GM18870 (cell line): ENCODE measurements at regions not wholly inside any gene's neighbourhood (a gene's known extent, or its start where the extent isn't known, plus 50 kb on each side); places are given as distances from the start of the nearest gene placed in this dataset.

Experiments used
- ATAC-seq: cut with Tn5 transposase; IDR thresholded peaks from one replicate; pipeline ENCODE4 v1.9.1; 2021; ENCODE audit warnings: moderate library complexity; ENCODE audit not compliant: unreplicated experiment

- ATAC-seq: no peak
Observed at GRCh38 chr16:8376858-8377257, 213.5 kb downstream of the TMEM114 start.

DNA sequence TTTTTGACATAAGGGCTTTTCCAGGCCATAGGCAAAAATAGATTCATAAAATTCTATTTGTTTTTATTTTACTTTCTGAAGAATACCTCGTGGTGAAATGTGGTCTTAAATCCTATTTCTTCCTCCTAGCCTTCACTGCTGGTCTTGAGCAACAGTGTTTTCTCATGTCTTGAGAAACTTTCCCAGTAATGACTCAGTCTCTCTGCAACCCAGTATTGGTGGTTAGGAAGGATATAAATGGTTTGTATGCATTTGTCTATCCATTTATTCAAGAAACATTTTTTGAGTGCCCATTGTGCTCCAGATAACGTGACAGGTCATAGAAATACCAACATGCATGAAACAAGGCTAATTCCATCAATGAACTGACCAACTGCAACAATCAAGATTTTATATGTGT lies 213.9 kb downstream of the TMEM114 start:
- ATAC-seq: no peak

DNA sequence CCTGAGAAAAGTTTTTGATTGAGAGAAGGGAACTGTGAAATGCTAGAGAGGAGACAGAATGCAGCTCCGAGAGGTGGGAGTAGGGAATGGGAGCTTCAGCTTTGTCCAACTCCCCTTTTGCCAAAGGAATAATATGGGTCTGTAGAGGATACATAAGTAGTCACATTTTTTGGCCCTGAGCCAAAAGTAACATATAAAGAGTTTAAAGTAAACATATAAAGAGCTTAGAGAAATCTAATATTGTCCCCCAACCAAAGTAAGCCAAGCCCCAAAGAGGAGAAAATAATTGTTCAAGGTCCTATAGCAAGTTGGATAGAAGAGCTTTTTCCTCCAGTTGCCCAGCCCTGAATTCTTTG lies 215.1 kb downstream of the TMEM114 start:
- no peak for ATAC-seq

- ATAC-seq: no peak
Observed at GRCh38 chr16:8374586-8375231, 215.6 kb downstream of the TMEM114 start.

DNA sequence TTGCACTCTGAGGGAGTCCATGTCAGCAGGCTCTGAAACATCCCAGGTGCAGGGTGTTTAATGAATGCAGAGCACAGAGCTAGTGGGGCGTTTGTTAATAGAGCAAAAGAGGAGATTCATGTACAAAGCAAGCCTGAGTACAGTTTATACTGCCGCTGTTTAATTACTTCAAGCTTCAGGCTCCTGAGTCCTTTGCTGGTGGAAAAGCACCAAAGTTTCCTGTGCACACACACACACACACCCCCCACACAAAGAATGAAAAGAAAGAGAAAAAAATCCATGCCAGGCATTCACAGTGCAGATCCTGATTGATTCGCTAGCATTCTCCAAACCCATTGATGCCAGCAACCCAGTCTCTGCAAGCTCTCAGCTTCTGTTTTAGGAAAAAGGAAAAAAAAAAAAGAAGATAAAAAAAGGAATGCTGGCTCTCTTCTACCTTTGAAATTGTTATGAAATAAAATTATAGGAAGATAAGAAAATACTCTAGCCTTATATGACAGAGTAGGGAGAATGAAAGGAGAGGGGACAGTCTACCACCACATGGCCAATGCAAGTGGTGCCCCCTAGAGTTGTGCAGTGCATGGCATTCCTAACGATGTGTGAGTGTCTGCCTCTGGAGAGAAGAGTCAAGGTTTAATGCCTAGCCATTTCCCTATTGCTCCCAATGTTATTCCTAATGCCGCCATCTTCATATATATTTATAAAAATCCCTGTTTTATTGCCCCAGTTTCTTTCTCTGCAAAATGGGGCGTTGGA lies 216.5 kb downstream of the TMEM114 start:
- no peak for ATAC-seq

DNA sequence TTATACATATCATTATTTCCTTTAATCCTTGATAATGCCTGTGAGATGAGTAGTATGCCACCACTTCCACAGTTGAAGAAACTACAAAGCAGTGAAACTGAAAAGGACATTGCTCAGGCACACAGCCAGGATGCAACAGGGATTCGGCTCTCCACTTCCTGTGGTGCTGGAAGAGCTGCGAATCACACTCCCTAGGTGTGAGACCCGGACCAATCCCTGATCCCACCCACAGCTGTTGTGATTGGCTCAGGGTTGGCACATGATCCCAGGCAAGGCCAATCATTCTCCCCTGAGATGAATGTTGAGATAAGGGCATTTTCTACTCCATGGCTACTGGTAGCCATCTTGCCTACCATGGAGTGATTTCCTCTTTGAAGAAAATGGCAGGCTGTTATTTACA lies 218.2 kb downstream of the TMEM114 start:
- ATAC-seq: no peak

DNA sequence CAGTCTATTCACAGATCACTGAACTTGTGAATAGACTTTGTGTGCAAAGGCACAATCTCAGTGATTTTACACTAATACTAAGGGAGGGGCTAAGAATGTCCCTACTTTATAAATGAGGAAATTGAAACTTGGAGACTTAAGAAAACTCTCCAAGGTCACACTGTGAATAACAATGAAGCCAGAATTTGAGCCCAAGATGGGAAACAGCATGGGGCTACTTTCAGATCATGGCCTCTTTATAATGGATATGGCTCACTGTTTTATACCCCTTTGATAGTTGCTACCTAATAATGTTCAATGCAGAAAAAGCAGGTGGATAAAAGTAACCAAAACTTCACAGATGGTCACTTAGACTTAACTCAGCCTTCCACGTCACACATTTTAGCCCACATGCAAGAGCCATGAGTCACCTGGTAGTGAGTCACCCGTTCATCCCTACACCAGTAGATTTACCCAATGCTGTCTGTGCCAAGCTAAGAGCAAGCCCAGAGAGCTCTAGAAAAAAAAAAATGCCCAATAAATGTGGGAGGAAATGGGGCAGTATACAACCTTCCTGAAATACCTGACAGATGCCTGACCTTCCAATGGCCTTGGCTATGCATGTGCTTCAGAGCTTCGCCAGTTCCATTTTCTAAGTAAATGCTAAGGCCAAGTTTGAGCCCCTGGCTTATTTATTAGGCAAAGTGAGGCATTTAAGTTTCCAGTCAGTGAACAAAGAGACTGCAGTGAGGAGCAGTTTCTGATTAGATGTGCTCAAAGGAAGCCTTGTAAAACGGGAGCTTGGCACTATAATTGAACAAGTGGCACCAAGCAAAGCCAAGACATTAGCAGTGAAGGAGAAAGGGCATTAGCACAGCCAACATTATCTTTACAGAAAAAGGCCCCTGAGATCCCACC lies 219.7 kb downstream of the TMEM114 start:
- ATAC-seq: no peak

- ATAC-seq: no peak
Observed at GRCh38 chr16:8358937-8359336, 231.4 kb downstream of the TMEM114 start.

DNA sequence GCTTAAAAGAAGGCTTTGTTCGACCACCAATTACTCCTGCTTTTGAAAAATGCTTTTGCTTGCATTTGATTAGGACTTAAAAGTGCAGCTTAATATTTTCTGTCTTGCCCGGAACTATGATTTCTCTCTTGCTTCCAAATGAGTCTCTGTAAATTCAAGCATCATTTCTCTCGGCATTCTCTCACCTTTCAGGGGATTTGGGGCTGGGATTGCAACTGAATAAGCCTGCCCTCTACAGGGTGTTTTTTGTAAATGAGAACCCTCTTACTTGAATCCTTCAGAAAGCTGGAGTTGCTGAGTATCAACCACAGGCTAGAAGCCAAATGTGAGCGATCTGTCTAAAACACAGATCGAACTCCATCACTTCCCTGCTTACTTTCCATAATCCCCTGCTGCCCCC lies 234.6 kb downstream of the TMEM114 start:
- ATAC-seq: no peak

GRCh38 chr16:8346294-8346693 lies 244.0 kb downstream of the TMEM114 start:
- ATAC-seq: no peak

GRCh38 chr16:8342276-8342675 lies 248.0 kb downstream of the TMEM114 start:
- ATAC-seq: no peak

- ATAC-seq: no peak
Observed at GRCh38 chr16:8330761-8331160, 259.6 kb downstream of the TMEM114 start.

- ATAC-seq: no peak
Observed at GRCh38 chr16:8326232-8326631, 264.1 kb downstream of the TMEM114 start.

DNA sequence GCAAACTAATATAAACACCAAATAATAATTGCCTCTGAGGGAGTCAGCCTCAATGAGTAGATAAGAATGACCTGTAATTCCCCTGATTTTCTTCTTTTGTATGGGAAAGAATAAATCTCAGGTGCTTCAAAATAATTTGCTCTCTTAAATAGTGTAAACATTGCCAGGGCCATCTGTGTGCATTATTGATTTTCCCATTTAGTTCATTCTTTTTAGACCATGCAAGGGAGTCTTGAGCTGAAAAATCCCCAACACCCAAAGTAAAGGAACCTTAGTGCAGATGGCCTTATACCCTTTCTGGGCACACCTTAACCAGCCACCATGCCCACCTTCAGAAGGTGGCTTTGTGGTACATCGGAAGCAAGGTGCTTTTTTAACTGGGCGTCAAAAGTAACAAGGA lies 267.2 kb downstream of the TMEM114 start:
- no peak for ATAC-seq

DNA sequence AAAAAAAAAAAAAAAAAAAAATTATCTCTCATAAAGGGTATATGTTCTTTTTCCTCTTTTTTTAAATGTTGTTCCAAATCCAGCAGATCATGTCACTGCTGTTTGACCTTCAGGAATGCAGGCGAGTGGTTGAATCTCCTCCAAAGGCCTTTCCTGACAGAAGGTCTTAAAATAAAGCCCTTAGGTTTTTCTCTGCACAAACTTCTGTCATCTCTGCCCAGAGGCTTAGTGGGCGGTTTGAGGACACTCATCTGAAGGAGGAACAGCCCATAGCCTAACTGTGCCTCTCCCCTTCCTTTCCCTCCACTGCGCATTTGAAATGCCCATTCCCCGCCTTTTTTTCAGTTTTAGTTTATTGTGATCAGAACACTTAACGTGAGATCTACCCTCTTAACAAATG lies 270.2 kb downstream of the TMEM114 start:
- ATAC-seq: no peak

DNA sequence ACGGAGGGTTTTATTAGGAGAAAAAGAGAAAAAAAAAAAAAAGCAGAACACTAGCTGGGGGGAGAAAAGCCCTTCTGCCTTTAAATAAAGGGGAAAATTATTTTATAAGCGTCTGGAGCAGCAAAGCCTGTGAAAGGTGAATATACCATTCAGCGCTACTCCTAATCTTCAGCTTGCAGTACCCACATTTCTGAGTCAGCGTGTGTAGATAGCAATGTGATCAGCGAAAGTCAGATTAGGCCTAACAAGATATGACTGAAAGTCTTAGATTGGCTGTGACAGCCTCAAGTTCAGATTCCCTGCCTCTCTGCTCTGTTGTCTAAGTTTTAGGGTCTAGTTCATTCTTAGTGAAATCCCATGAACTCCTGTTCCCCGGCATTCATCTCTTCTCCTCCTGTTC lies 279.5 kb downstream of the TMEM114 start:
- ATAC-seq: no peak

GRCh38 chr16:8310323-8310722 lies 280.0 kb downstream of the TMEM114 start:
- no peak for ATAC-seq

DNA sequence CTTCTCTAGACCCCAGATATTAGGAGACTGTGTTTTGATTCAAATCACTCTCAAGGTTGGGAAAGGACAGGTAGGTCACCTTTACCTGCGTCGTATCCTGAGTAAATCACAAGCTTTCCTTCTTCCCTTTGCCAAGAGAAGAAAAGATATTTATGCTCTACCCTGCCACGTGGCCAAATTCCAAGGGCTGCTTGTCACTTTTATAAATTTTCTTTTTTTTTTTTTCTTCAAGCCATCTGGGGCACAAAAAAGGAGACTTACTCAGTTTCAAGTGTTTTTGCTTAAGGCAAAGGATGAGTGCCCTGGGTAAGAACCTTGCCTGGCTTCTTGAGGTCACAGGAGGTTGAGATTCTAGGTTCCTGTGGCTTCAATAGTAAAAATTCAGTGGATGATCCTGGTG lies 285.1 kb downstream of the TMEM114 start:
- ATAC-seq: no peak

DNA sequence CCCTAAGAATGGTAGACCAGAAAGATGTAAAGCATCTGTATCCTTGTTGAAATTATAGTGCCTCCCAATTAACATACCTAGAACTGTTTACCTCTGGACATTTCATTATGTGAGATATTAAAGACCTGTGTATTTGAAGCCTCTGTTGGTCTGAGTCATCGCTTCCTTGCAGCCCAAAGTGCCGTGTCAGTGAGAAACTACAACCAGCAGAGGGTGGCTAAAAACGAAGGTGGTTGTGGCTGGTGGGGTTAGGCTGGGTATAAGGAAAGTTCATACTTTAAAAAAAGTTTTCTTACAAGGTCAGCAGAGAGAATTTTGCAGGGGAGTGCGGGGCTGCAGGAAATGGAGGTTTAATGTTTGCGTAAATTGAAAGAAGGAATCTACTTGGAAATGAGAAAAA lies 290.7 kb downstream of the TMEM114 start:
- ATAC-seq: no peak

DNA sequence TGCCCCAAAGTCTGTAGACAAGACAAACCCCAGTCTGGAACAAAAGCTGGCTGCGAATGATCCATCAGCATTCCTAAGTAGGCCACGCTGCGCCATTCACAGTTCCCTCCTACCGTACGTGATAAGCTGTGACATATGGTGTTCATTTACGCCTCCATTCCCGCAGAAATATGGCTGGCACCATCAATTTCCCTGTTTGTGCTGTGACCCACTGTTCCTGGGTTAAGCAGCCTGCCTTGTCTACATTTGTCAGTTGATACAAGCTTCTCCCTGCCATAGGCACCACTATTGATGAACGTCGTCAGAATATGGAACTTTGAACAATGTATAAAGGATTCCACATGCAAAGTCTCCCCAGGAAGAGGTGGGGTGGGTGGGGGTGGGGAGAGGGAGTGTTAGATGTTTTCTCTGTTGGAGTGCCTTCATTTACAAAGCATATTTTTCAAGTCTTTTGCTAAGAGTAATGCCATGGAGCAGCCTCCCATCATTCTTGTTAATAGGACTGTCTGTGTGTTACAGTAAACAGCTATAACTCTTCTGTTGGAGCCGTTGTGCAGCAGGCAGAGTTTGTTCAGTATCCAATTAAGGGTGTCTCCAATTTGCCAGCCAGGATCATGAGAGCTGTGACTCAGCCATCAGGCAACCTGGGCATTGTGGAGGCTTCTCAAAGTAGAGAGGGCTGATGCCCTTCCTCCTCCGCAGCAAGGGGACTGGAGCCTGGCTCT lies 294.6 kb downstream of the TMEM114 start:
- no peak for ATAC-seq

- ATAC-seq: no peak
Observed at GRCh38 chr16:8293413-8293812, 296.9 kb downstream of the TMEM114 start.
